C4-2B (cell line): ENCODE measurements at regions not wholly inside any gene's neighbourhood (a gene's known extent, or its start where the extent isn't known, plus 50 kb on each side); places are given as distances from the start of the nearest gene placed in this dataset.

Source experiments
- ZFX ChIP-seq: fragments of 450-650 bp; IDR thresholded peaks from 2 replicates; pipeline ENCODE4 v1.6.1; 2017
- TF ChIP-seq, protein P1 (sequence below): fragments of 450-650 bp; conservative IDR thresholded peaks from 2 replicates; pipeline ENCODE4 v1.5.1; 2017; ENCODE audit warnings: mild to moderate bottlenecking

DNA sequence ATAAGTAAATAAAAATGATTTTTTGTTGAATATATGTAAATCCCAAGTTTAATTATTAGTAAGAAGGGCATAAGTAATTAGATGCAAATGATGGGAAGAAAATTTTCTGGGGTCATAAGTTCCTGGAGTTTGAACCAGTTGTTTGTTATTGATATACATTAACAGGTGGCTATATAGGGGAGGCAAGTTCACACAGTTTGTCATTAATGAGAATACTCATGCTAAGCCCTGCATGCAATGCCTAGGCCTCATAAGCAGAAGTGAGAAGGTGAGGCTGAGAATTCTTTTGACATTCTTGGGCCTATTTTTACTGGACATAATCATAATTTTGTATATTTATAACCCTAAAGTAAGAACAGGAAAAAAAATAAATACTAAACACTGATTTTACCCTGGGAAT is 1210.7 kb upstream of the PCDH9 start:
- TF ChIP-seq, protein P1, sequence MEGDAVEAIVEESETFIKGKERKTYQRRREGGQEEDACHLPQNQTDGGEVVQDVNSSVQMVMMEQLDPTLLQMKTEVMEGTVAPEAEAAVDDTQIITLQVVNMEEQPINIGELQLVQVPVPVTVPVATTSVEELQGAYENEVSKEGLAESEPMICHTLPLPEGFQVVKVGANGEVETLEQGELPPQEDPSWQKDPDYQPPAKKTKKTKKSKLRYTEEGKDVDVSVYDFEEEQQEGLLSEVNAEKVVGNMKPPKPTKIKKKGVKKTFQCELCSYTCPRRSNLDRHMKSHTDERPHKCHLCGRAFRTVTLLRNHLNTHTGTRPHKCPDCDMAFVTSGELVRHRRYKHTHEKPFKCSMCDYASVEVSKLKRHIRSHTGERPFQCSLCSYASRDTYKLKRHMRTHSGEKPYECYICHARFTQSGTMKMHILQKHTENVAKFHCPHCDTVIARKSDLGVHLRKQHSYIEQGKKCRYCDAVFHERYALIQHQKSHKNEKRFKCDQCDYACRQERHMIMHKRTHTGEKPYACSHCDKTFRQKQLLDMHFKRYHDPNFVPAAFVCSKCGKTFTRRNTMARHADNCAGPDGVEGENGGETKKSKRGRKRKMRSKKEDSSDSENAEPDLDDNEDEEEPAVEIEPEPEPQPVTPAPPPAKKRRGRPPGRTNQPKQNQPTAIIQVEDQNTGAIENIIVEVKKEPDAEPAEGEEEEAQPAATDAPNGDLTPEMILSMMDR = no peak
- TF ChIP-seq ZFX = no peak
